Liver (tissue), 8 donors: ENCODE measurements at regions not wholly inside any gene's neighbourhood (a gene's known extent, or its start where the extent isn't known, plus 50 kb on each side); places are given as distances from the start of the nearest gene placed in this dataset.

ENCODE experiments used
- DNase-seq: peaks from one replicate; pipeline ENCODE4 v3.0.0-alpha.2; 2017; ENCODE audit warnings: low spot score
- H3K27ac ChIP-seq, 2 donors: one replicate each; pipeline ENCODE4 v1.7.0; 2013; ENCODE audit warnings: inconsistent platforms in 2 of 2, low read length in 2 of 2, control low read depth in 1 of 2, low read depth in 1 of 2, mild to moderate bottlenecking in 1 of 2
- H3K27me3 ChIP-seq, 4 donors: one replicate each; pipeline versions ENCODE4 v1.6.1 to v1.7.0; 2013; ENCODE audit warnings: low read length in 3 of 4, inconsistent platforms in 1 of 4, mild to moderate bottlenecking in 1 of 4, moderate library complexity in 1 of 4; ENCODE audit not compliant: control insufficient read depth in 4 of 4, insufficient read depth in 4 of 4
- H3K36me3 ChIP-seq, 4 donors: one replicate each; pipeline versions ENCODE4 v1.6.1 to v1.7.0; 2013; ENCODE audit warnings: low read length in 3 of 4, mild to moderate bottlenecking in 3 of 4, low read depth in 1 of 4, moderate library complexity in 1 of 4; ENCODE audit not compliant: control insufficient read depth in 4 of 4, insufficient read depth in 3 of 4
- H3K4me1 ChIP-seq, 4 donors: one replicate each; pipeline versions ENCODE4 v1.6.1 to v1.7.0; 2013; ENCODE audit warnings: low read length in 3 of 4, mild to moderate bottlenecking in 3 of 4, moderate library complexity in 1 of 4; ENCODE audit not compliant: control insufficient read depth in 4 of 4, insufficient read depth in 4 of 4
- H3K4me3 ChIP-seq, 3 donors: one replicate each; pipeline versions ENCODE4 v1.6.1 to v1.7.0; 2013; ENCODE audit warnings: low read length in 3 of 3, control low read depth in 1 of 3, low read depth in 1 of 3, mild to moderate bottlenecking in 1 of 3
- H3K9ac ChIP-seq, 2 donors: one replicate each; pipeline ENCODE4 v1.7.0; 2013; ENCODE audit warnings: low read length in 2 of 2, mild to moderate bottlenecking in 2 of 2, moderate library complexity in 2 of 2, control low read depth in 1 of 2, low read depth in 1 of 2
- H3K9me3 ChIP-seq, 4 donors: one replicate each; pipeline versions ENCODE4 v1.6.1 to v1.7.0; 2013; ENCODE audit warnings: low read length in 3 of 4; ENCODE audit not compliant: control insufficient read depth in 4 of 4
- EGR1 ChIP-seq, 2 donors: IDR thresholded peaks; 2 replicates each; pipeline ENCODE4 v1.6.1; 2016 to 2018; ENCODE audit warnings: antibody characterized with exemption in 2 of 2, low read depth in 2 of 2
- FOXA1 ChIP-seq: IDR thresholded peaks from 2 replicates; pipeline ENCODE4 v1.6.1; 2016; ENCODE audit warnings: antibody characterized with exemption
- FOXA2 ChIP-seq: IDR thresholded peaks from 2 replicates; pipeline ENCODE4 v1.6.1; 2016; ENCODE audit warnings: antibody characterized with exemption
- GABPA ChIP-seq, 2 donors: IDR thresholded peaks in 1 of 2; conservative IDR thresholded peaks in 1 of 2; 2 replicates each; pipeline ENCODE4 v1.6.1; 2016; ENCODE audit warnings: antibody characterized with exemption in 2 of 2, mild to moderate bottlenecking in 1 of 2, moderate library complexity in 1 of 2
- HNF4A ChIP-seq, 2 donors: conservative IDR thresholded peaks; 2 replicates each; pipeline ENCODE4 v1.6.1; 2016; ENCODE audit warnings: antibody characterized with exemption in 2 of 2, mild to moderate bottlenecking in 2 of 2
- HNF4G ChIP-seq: IDR thresholded peaks from 2 replicates; pipeline ENCODE4 v1.6.1; 2016; ENCODE audit warnings: antibody characterized with exemption
- JUND ChIP-seq, 2 donors: IDR thresholded peaks; 2 replicates each; pipeline ENCODE4 v1.6.1; 2016; ENCODE audit warnings: antibody characterized with exemption in 2 of 2
- NR2F2 ChIP-seq: IDR thresholded peaks from 2 replicates; pipeline ENCODE4 v1.6.1; 2016; ENCODE audit warnings: antibody characterized with exemption
- RAD21 ChIP-seq, 2 donors: IDR thresholded peaks; 2 replicates each; pipeline ENCODE4 v1.6.1; 2016; ENCODE audit warnings: antibody characterized with exemption in 2 of 2, mild to moderate bottlenecking in 2 of 2
- RXRA ChIP-seq, 2 donors: IDR thresholded peaks; 2 replicates each; pipeline ENCODE4 v1.6.1; 2017 to 2018; ENCODE audit warnings: antibody characterized with exemption in 2 of 2, mild to moderate bottlenecking in 1 of 2
- SP1 ChIP-seq: IDR thresholded peaks from 2 replicates; pipeline ENCODE4 v1.6.1; 2018; ENCODE audit warnings: antibody characterized with exemption, mild to moderate bottlenecking
- TAF1 ChIP-seq: conservative IDR thresholded peaks from 2 replicates; pipeline ENCODE4 v1.6.1; 2016; ENCODE audit warnings: antibody characterized with exemption, mild to moderate bottlenecking
- YY1 ChIP-seq: IDR thresholded peaks from 2 replicates; pipeline ENCODE4 v1.6.1; 2016; ENCODE audit warnings: antibody characterized with exemption, mild to moderate bottlenecking
- WGBS: extraction: QIAGEN DNeasy Blood & Tissue Kit; methylation state at CpG from one replicate; pipeline ENCODE4 v1.1.7; 2013; 5-methylcytosine and 5-hydroxymethylcytosine counted together
- TF ChIP-seq, protein P1 (sequence below): IDR thresholded peaks from 2 replicates; pipeline ENCODE4 v1.6.1; 2016; ENCODE audit warnings: antibody characterized with exemption
- TF ChIP-seq, protein P2 (sequence below): IDR thresholded peaks from 2 replicates; pipeline ENCODE4 v1.6.1; 2016; ENCODE audit warnings: antibody characterized with exemption, mild to moderate bottlenecking
- TF ChIP-seq, protein P3 (sequence below): IDR thresholded peaks from 2 replicates; pipeline ENCODE4 v1.6.1; 2016; ENCODE audit warnings: antibody characterized with exemption
- TF ChIP-seq, protein P4 (sequence below): fragments of 150-350 bp; IDR thresholded peaks from 2 replicates; pipeline ENCODE4 v1.5.1; 2017; ENCODE audit warnings: improper control_type of control experiment, low read depth, low read length; ENCODE audit not compliant: missing input control
- TF ChIP-seq, protein P5 (sequence below): IDR thresholded peaks from 2 replicates; pipeline ENCODE4 v1.6.1; 2016; ENCODE audit warnings: antibody characterized with exemption
- donor health status: healthy.
- donor health status: healthy.
- donor health status: healthy.
- donor health status: healthy.
- donor health status: healthy.

DNA sequence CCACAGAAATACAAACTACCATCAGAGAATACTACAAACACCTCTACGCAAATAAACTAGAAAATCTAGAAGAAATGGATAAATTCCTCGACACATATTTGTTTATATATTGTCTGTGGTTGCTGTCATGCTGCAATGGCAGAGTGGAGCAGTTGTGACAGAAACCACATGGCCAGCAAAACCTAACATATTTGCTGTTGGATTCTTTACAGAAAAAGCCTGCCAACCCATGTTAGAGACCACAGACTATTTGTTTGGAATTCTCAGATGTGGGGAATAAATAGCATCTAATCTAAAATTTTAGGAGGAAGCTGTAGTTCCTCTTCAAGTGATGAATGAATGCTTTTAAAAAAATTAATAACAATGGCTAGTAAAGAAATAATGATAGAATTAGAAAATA lies 341.6 kb upstream of the AZI2 start:
- Histone ChIP-seq H3K4me1 (no peaks in the 10 kb centered on the region), H3K27ac (no peak overlapping the region), H3K4me3 (no peak overlapping the region), H3K9ac (no peak overlapping the region), H3K9me3 (no peaks in the 10 kb centered on the region), H3K36me3 (no peaks in the 10 kb centered on the region), H3K27me3 (no peaks in the 10 kb centered on the region)
- TF ChIP-seq SP1 (no peak), HNF4G (no peak), TAF1 (no peak), EGR1 (IDR thresholded peaks at IDR 0.05; ENCODE audit: low read depth in 2 of 2) (no peak), GABPA (IDR thresholded peaks at IDR 0.05 in 1 of 2, conservative IDR thresholded peaks at IDR 0.05 in 1 of 2) (no peak), HNF4A (conservative IDR thresholded peaks at IDR 0.05) (no peak), NR2F2 (no peak), FOXA1 (no peak), RAD21 (IDR thresholded peaks at IDR 0.05) (no peak), FOXA2 (no peak), RXRA (IDR thresholded peaks at IDR 0.05) (no peak), YY1 (no peak), JUND (IDR thresholded peaks at IDR 0.05) (no peak)
- TF ChIP-seq, protein P1, sequence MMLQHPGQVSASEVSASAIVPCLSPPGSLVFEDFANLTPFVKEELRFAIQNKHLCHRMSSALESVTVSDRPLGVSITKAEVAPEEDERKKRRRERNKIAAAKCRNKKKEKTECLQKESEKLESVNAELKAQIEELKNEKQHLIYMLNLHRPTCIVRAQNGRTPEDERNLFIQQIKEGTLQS = no peak
- TF ChIP-seq, protein P2, sequence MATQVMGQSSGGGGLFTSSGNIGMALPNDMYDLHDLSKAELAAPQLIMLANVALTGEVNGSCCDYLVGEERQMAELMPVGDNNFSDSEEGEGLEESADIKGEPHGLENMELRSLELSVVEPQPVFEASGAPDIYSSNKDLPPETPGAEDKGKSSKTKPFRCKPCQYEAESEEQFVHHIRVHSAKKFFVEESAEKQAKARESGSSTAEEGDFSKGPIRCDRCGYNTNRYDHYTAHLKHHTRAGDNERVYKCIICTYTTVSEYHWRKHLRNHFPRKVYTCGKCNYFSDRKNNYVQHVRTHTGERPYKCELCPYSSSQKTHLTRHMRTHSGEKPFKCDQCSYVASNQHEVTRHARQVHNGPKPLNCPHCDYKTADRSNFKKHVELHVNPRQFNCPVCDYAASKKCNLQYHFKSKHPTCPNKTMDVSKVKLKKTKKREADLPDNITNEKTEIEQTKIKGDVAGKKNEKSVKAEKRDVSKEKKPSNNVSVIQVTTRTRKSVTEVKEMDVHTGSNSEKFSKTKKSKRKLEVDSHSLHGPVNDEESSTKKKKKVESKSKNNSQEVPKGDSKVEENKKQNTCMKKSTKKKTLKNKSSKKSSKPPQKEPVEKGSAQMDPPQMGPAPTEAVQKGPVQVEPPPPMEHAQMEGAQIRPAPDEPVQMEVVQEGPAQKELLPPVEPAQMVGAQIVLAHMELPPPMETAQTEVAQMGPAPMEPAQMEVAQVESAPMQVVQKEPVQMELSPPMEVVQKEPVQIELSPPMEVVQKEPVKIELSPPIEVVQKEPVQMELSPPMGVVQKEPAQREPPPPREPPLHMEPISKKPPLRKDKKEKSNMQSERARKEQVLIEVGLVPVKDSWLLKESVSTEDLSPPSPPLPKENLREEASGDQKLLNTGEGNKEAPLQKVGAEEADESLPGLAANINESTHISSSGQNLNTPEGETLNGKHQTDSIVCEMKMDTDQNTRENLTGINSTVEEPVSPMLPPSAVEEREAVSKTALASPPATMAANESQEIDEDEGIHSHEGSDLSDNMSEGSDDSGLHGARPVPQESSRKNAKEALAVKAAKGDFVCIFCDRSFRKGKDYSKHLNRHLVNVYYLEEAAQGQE = no peak
- TF ChIP-seq, protein P3, sequence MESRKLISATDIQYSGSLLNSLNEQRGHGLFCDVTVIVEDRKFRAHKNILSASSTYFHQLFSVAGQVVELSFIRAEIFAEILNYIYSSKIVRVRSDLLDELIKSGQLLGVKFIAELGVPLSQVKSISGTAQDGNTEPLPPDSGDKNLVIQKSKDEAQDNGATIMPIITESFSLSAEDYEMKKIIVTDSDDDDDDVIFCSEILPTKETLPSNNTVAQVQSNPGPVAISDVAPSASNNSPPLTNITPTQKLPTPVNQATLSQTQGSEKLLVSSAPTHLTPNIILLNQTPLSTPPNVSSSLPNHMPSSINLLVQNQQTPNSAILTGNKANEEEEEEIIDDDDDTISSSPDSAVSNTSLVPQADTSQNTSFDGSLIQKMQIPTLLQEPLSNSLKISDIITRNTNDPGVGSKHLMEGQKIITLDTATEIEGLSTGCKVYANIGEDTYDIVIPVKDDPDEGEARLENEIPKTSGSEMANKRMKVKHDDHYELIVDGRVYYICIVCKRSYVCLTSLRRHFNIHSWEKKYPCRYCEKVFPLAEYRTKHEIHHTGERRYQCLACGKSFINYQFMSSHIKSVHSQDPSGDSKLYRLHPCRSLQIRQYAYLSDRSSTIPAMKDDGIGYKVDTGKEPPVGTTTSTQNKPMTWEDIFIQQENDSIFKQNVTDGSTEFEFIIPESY = no peak
- TF ChIP-seq, protein P4, sequence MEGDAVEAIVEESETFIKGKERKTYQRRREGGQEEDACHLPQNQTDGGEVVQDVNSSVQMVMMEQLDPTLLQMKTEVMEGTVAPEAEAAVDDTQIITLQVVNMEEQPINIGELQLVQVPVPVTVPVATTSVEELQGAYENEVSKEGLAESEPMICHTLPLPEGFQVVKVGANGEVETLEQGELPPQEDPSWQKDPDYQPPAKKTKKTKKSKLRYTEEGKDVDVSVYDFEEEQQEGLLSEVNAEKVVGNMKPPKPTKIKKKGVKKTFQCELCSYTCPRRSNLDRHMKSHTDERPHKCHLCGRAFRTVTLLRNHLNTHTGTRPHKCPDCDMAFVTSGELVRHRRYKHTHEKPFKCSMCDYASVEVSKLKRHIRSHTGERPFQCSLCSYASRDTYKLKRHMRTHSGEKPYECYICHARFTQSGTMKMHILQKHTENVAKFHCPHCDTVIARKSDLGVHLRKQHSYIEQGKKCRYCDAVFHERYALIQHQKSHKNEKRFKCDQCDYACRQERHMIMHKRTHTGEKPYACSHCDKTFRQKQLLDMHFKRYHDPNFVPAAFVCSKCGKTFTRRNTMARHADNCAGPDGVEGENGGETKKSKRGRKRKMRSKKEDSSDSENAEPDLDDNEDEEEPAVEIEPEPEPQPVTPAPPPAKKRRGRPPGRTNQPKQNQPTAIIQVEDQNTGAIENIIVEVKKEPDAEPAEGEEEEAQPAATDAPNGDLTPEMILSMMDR = no peak
- TF ChIP-seq, protein P5, sequence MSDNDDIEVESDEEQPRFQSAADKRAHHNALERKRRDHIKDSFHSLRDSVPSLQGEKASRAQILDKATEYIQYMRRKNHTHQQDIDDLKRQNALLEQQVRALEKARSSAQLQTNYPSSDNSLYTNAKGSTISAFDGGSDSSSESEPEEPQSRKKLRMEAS = no peak
- WGBS = 95% methylated on average over 2 of the region's 2 CpGs
- DNase-seq = no peak
